Transverse colon (tissue), 4 donors: ENCODE measurements at regions not wholly inside any gene's neighbourhood (a gene's known extent, or its start where the extent isn't known, plus 50 kb on each side); places are given as distances from the start of the nearest gene placed in this dataset.

Experiments used
- EP300 ChIP-seq: sonication (generic); formaldehyde crosslinking; IDR thresholded peaks from one replicate; pipeline ENCODE4 v1.6.1; 2017; ENCODE audit warnings: antibody characterized with exemption, low read depth
- POLR2AphosphoS5 ChIP-seq, 3 donors: sonication (generic); formaldehyde crosslinking; IDR thresholded peaks; one replicate each; pipeline ENCODE4 v1.6.1; 2016; ENCODE audit warnings: antibody characterized with exemption in 3 of 3
- TF ChIP-seq, protein P1 (sequence below), 5 experiments: fragments of 200-600 bp in 3 of 5; fragments of 450-650 bp in 2 of 5; sonication (generic) in 3 of 5; IDR thresholded peaks; 1 replicate in 2 of 5; 2 replicates in 3 of 5; pipeline ENCODE4 v1.5.1; 2016 to 2017; ENCODE audit warnings: antibody characterized with exemption in 5 of 5, inconsistent platforms in 3 of 5, mild to moderate bottlenecking in 2 of 5, moderate library complexity in 1 of 5

DNA sequence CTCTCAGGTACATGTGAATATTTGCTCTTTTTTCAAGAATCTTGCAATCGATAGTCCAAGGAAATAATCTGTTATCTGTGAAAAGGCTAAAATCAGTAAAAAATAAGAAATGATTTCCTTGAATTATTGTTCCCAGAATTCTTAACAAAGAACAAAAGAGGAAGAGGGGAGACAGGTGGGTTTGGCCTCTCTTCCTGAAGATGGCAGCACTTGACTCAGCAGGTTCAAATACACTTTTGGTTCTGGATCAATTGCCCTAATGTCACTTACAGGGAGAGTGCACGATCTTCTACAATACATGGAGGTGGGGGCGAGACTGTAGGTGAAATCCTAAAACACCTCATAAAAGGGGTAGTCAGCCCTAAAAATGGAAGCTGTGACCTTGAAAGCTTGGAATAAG lies 358.7 kb downstream of the IRS2 start:
- TF ChIP-seq EP300, result no peak
- no peak for TF ChIP-seq POLR2AphosphoS5 (IDR thresholded peaks at IDR 0.05)
- TF ChIP-seq, protein P1, sequence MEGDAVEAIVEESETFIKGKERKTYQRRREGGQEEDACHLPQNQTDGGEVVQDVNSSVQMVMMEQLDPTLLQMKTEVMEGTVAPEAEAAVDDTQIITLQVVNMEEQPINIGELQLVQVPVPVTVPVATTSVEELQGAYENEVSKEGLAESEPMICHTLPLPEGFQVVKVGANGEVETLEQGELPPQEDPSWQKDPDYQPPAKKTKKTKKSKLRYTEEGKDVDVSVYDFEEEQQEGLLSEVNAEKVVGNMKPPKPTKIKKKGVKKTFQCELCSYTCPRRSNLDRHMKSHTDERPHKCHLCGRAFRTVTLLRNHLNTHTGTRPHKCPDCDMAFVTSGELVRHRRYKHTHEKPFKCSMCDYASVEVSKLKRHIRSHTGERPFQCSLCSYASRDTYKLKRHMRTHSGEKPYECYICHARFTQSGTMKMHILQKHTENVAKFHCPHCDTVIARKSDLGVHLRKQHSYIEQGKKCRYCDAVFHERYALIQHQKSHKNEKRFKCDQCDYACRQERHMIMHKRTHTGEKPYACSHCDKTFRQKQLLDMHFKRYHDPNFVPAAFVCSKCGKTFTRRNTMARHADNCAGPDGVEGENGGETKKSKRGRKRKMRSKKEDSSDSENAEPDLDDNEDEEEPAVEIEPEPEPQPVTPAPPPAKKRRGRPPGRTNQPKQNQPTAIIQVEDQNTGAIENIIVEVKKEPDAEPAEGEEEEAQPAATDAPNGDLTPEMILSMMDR (IDR thresholded peaks at IDR 0.05), result no peak
